AG09319 (cell line): ENCODE measurements at regions not wholly inside any gene's neighbourhood (a gene's known extent, or its start where the extent isn't known, plus 50 kb on each side); places are given as distances from the start of the nearest gene placed in this dataset.

Experiments used
- DNase-seq: peaks from one replicate; pipeline ENCODE4 v3.0.0-alpha.2; 2010; ENCODE audit warnings: low read depth; ENCODE audit errors: extremely low read depth
- CTCF ChIP-seq: IDR thresholded peaks from 2 replicates; pipeline ENCODE4 v1.5.1; 2011; ENCODE audit warnings: low read depth, mild to moderate bottlenecking, inconsistent platforms, low read length, moderate library complexity

GRCh38 chr10:65534771-65535170 lies 1391.1 kb upstream of the LRRTM3 start:
- DNase-seq: no peak
- no peak for TF ChIP-seq CTCF

- DNase-seq: no peak
- no peak for TF ChIP-seq CTCF
Measured at GRCh38 chr10:65544756-65545155, 1381.1 kb upstream of the LRRTM3 start.

- no peak for TF ChIP-seq CTCF
- DNase-seq: no peak
Measured at GRCh38 chr10:65548001-65548400, 1377.8 kb upstream of the LRRTM3 start.

- DNase-seq: no peak
- no peak for TF ChIP-seq CTCF
Measured at GRCh38 chr10:65550761-65551160, 1375.1 kb upstream of the LRRTM3 start.

- TF ChIP-seq CTCF: no peak
- no peak for DNase-seq
Measured at GRCh38 chr10:65555192-65555591, 1370.6 kb upstream of the LRRTM3 start.

GRCh38 chr10:65556006-65556405 lies 1369.8 kb upstream of the LRRTM3 start:
- DNase-seq: no peak

GRCh38 chr10:65559369-65559768 lies 1366.5 kb upstream of the LRRTM3 start:
- DNase-seq: no peak
- TF ChIP-seq CTCF: no peak

More at GRCh38 chr10:65556006-65556405, 1369.8 kb upstream of the LRRTM3 start:
- no peak for TF ChIP-seq CTCF

GRCh38 chr10:65565246-65565645 lies 1360.6 kb upstream of the LRRTM3 start:
- TF ChIP-seq CTCF: no peak
- no peak for DNase-seq
